ENCODE measurements at regions not wholly inside any gene's neighbourhood (a gene's known extent, or its start where the extent isn't known, plus 50 kb on each side); places are given as distances from the start of the nearest gene placed in this dataset.

DNA sequence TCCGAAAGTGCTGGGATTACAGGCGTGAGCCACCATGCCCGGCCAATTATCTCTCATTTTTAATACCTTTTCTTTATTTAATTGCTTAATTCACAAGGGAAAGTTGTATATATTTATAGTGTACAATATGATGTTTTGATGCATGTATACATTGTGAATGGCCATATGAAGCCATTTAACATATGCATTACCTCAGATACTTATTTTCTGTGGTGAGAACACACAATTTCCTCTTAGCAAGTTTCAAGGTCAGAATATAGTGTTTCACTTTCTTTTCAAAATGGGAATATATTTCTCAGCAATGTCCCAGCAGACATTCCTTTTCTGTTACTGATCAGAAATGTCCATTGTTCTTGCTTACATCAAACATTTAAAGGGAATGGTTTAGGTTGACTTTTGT is 1596.3 kb downstream of the MAT2B start:
- TF ChIP-seq, protein P1, sequence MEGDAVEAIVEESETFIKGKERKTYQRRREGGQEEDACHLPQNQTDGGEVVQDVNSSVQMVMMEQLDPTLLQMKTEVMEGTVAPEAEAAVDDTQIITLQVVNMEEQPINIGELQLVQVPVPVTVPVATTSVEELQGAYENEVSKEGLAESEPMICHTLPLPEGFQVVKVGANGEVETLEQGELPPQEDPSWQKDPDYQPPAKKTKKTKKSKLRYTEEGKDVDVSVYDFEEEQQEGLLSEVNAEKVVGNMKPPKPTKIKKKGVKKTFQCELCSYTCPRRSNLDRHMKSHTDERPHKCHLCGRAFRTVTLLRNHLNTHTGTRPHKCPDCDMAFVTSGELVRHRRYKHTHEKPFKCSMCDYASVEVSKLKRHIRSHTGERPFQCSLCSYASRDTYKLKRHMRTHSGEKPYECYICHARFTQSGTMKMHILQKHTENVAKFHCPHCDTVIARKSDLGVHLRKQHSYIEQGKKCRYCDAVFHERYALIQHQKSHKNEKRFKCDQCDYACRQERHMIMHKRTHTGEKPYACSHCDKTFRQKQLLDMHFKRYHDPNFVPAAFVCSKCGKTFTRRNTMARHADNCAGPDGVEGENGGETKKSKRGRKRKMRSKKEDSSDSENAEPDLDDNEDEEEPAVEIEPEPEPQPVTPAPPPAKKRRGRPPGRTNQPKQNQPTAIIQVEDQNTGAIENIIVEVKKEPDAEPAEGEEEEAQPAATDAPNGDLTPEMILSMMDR (IDR thresholded peaks at IDR 0.05) = no peak
- Histone ChIP-seq H3K36me3 (no peaks in the 10 kb centered on the region), H3K27ac (no peak overlapping the region), H3K4me3 (no peak overlapping the region), H3K4me1 (no peaks in the 10 kb centered on the region), H3K27me3 (no peaks in the 10 kb centered on the region), H3K9me3 (no peaks in the 10 kb centered on the region)
- DNase-seq (ENCODE audit: low spot score) = no peak

DNA sequence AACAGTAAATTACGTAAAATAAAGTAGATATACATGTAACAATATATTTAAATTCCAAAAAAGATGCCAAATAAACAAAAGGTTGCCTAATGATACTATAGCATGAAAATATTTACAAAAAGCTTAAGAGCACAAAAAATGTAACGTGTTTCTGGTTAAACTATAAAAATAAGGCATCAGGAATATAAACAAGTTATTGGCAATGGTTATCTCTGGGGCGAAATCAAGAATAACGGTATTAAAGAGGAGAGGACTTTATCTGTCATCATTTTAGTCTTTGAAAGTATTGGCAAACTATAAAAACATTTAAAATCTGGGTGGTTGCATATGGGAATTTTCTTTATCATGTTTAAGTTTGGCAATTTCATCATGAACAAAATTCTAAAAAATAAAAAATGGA is 1599.2 kb downstream of the MAT2B start:
- H3K27me3 ChIP-seq = no peaks in the 10 kb centered on the region
- no peaks in the 10 kb centered on the region for H3K36me3 ChIP-seq
- no peak for DNase-seq (ENCODE audit: low spot score)
- no peaks in the 10 kb centered on the region for H3K9me3 ChIP-seq
- TF ChIP-seq, protein P1 (IDR thresholded peaks at IDR 0.05) = no peak
- no peak overlapping the region for H3K4me3 ChIP-seq
- no peaks in the 10 kb centered on the region for H3K4me1 ChIP-seq
- no peak overlapping the region for H3K27ac ChIP-seq

DNA sequence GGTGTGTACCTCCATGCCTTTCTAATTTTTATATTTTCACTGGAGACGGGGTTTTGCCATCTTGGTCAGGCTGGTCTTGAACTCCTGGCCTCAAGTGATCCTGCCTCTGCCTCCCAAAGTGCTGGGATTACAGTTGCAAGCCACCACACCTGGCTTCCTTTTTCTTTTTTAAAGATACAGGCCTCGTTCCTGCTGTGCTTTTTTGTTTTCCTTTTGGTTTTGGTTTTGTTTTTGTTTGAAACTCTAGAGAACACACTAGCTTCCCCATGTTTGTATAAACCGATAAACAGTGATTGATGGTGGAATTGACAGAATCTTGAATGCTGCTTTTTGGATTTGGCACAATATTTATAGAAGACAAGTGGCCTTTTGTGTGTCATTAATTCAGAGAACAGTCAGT is 1603.4 kb downstream of the MAT2B start:
- H3K27ac ChIP-seq = no peak overlapping the region
- TF ChIP-seq, protein P1 (IDR thresholded peaks at IDR 0.05) = no peak
- H3K36me3 ChIP-seq = no peaks in the 10 kb centered on the region
- H3K27me3 ChIP-seq = no peaks in the 10 kb centered on the region
- H3K4me3 ChIP-seq = no peak overlapping the region
- no peak for DNase-seq (ENCODE audit: low spot score)
- no peaks in the 10 kb centered on the region for H3K4me1 ChIP-seq
- H3K9me3 ChIP-seq = no peaks in the 10 kb centered on the region

DNA sequence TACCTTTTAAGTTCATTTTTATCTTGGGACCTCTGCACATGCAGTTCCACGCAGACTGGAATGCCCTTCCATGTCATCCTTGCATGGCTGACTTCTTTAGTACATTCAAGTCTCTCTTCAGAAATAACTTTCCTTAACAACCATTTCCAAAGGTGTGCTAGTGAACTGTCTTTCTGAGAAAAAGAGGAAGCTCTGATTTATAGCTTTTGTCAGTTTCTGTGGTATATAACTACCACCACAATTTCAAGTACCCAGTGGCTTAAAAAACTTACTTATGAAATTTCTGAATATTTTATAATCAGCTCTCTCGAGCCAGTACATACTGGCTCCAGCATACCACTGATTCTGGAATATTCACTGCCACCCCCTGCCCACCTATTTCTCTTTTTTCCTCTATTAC is 1613.8 kb downstream of the MAT2B start:
- TF ChIP-seq, protein P1 (IDR thresholded peaks at IDR 0.05) = no peak
- Histone ChIP-seq H3K4me1 (no peaks in the 10 kb centered on the region), H3K4me3 (no peak overlapping the region), H3K27ac (no peak overlapping the region), H3K27me3 (no peaks in the 10 kb centered on the region), H3K9me3 (peaks cover 0 to 4% of the 10 kb centered on the region in 2 donors), H3K36me3 (no peaks in the 10 kb centered on the region)
- DNase-seq (ENCODE audit: low spot score) = no peak

DNA sequence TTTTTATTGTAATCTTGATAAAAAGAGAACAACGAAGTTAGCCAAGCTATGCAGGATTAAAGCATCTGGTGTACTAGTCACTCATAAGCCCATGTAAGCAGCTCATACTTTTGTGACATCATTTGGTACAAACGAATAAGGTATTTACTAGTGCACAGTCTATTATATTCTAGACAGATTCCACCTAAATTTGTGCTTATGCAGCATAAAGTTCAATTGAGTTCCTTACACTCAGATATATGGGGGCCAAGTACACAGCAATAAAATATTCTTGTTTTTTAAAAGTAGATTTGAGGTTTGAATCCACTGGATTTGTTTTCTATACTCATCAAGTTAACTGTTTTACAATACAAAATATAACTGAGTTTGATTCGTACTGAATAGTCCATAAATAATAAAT is 1621.2 kb downstream of the MAT2B start:
- no peaks in the 10 kb centered on the region for H3K9me3 ChIP-seq
- H3K27me3 ChIP-seq = no peaks in the 10 kb centered on the region
- no peaks in the 10 kb centered on the region for H3K4me1 ChIP-seq
- H3K27ac ChIP-seq = no peak overlapping the region
- no peak for DNase-seq (ENCODE audit: low spot score)
- H3K4me3 ChIP-seq = no peak overlapping the region
- TF ChIP-seq, protein P1 (IDR thresholded peaks at IDR 0.05) = no peak
- H3K36me3 ChIP-seq = no peaks in the 10 kb centered on the region

DNA sequence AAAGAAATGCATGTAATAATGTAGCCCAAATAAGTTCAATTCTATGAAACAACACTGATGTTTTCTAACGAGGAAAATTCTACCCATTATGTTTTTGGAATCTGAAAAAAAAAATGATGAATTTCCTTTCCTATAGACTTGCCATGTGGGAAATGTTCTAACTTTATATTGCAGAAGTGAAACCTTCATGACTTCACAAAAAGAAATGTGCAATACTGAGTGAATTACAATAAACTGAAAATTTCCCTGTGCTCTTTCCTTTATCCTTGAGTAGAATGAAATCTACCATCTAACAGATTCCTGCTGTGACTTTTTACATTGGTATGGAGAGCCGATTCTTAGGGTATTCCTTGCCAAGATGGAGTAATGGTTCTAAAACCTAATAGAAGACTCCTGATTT is 1622.5 kb downstream of the MAT2B start:
- H3K27me3 ChIP-seq = no peaks in the 10 kb centered on the region
- no peaks in the 10 kb centered on the region for H3K4me1 ChIP-seq
- H3K4me3 ChIP-seq = no peak overlapping the region
- H3K27ac ChIP-seq = no peak overlapping the region
- H3K36me3 ChIP-seq = no peaks in the 10 kb centered on the region
- no peaks in the 10 kb centered on the region for H3K9me3 ChIP-seq
- TF ChIP-seq, protein P1 (IDR thresholded peaks at IDR 0.05) = no peak
- no peak for DNase-seq (ENCODE audit: low spot score)
